Thoracic aorta (tissue), 2 donors: ENCODE measurements at regions not wholly inside any gene's neighbourhood (a gene's known extent, or its start where the extent isn't known, plus 50 kb on each side); places are given as distances from the start of the nearest gene placed in this dataset.
A peak's percentile ranks its signal among the peaks of the same experiment; 100 is the strongest.

Experiments
- ATAC-seq: fragments of 150-250 bp; one replicate; pipeline ENCODE4 v1.8.0; 2017; ENCODE audit warnings: low read depth; ENCODE audit not compliant: insufficient number of reproducible peaks, low FRiP score
- DNase-seq: peaks from one replicate; pipeline ENCODE4 v3.0.0-alpha.2; 2020; ENCODE audit warnings: low spot score
- H3K27ac ChIP-seq, 2 donors: fragments of 200-600 bp; sonication (generic); 1 replicate in 1 of 2; 2 replicates in 1 of 2; pipeline ENCODE4 v1.5.1; 2016; ENCODE audit warnings: mild to moderate bottlenecking in 2 of 2, moderate library complexity in 2 of 2
- H3K27me3 ChIP-seq: fragments of 200-600 bp; sonication (generic); replicated peaks from 2 replicates; pipeline ENCODE4 v1.6.0; 2016; ENCODE audit warnings: mild to moderate bottlenecking; ENCODE audit not compliant: insufficient read depth
- H3K36me3 ChIP-seq: fragments of 200-600 bp; sonication (generic); one replicate; pipeline ENCODE4 v1.5.1; 2016
- H3K4me1 ChIP-seq, 2 donors: fragments of 200-600 bp; sonication (generic); 1 replicate in 1 of 2; 2 replicates in 1 of 2; pipeline versions ENCODE4 v1.5.1 to v1.6.0; 2016; ENCODE audit warnings: low read depth in 2 of 2, mild to moderate bottlenecking in 1 of 2; ENCODE audit not compliant: control insufficient read depth in 1 of 2
- H3K4me3 ChIP-seq: fragments of 200-600 bp; sonication (generic); 2 replicates; pipeline ENCODE4 v1.5.1; 2016; ENCODE audit warnings: mild to moderate bottlenecking
- H3K9me3 ChIP-seq: fragments of 200-600 bp; sonication (generic); 2 replicates; pipeline ENCODE4 v1.5.1; 2016
- TF ChIP-seq, protein P1 (sequence below): fragments of 200-600 bp; sonication (generic); IDR thresholded peaks from one replicate; pipeline ENCODE4 v1.5.1; 2019; ENCODE audit warnings: antibody characterized with exemption

DNA sequence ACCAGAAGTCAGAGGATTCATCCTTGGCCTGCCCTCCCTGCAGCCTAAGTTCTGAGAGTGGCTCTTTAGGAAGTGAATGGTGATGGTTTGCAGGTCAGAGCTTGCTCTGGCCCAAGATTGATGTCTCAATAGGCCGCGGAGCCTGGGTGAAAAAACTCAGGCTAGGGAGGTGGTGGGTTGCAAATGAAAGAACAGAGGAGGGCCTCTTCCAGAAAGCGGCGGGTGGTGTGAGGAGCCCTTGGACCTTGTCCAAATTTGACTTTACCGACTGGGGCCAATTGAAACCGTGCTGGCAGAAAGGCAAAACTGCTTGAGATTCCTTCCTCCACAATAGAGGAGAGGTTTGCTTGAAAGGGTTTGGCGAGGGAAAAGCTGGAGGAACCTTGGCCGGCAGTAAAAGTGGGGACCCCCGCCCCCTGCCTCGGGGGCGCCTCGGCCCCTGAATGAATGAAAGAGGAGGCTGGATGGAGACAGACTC, 331.3 kb downstream of the SEC14L1 start:
- Histone ChIP-seq H3K36me3 (no peaks in the 10 kb centered on the region), H3K27me3 (no peaks in the 10 kb centered on the region), H3K4me1 (peaks cover 40 to 66% of the 10 kb centered on the region in 2 donors), H3K27ac (peak overlapping the region; percentile 42 to 53), H3K9me3 (no peaks in the 10 kb centered on the region), H3K4me3 (peak overlapping the region; percentile 22)
- DNase-seq (no peak), ATAC-seq (no peak)
- TF ChIP-seq, protein P1, sequence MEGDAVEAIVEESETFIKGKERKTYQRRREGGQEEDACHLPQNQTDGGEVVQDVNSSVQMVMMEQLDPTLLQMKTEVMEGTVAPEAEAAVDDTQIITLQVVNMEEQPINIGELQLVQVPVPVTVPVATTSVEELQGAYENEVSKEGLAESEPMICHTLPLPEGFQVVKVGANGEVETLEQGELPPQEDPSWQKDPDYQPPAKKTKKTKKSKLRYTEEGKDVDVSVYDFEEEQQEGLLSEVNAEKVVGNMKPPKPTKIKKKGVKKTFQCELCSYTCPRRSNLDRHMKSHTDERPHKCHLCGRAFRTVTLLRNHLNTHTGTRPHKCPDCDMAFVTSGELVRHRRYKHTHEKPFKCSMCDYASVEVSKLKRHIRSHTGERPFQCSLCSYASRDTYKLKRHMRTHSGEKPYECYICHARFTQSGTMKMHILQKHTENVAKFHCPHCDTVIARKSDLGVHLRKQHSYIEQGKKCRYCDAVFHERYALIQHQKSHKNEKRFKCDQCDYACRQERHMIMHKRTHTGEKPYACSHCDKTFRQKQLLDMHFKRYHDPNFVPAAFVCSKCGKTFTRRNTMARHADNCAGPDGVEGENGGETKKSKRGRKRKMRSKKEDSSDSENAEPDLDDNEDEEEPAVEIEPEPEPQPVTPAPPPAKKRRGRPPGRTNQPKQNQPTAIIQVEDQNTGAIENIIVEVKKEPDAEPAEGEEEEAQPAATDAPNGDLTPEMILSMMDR, result no peak

DNA sequence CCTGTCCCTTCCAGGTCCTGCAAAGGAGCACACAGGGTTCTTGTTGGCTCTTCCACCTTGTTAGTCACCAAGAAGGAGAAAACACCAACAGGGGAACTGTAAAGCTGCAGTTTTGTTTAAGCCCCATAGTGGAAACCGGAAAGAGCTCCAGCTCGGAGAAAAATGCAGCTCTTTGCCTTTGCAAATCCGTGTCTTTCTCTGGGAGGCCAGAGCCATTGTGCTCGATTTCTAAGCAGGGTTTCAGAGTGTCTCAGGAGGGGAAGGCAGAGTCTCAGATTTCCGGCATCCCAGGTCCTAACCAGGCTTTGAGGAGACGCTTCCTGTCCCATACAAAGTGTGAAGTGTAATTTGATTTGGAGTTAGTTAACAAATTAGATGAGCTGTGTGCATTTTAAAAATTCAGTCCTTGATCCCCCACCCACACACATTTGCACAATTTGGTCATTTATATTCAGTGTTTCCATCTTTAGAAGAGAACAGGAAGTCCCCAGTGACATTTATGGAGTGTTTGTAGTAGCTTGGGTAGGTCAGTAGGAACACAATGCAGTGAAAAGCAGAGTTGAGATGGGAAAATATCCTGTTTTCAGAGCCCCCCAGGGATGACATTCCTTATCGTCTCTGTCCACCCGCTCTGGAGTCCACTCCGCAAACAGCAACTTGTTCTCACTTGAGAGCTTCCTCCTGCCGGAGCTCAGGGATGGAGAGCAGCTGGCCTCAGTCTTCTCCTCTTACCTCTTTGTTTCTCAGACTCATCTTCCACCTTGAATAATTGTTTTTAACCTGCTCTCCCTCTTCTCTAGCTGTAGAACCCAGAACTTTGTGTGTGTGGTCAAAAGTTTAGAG, 331.9 kb downstream of the SEC14L1 start:
- H3K36me3 ChIP-seq, result no peaks in the 10 kb centered on the region
- peaks cover 43 to 72% of the 10 kb centered on the region in 2 donors for H3K4me1 ChIP-seq
- DNase-seq, result no peak
- H3K9me3 ChIP-seq, result no peaks in the 10 kb centered on the region
- H3K27ac ChIP-seq, result peak overlapping the region; percentile 42 to 53
- no peaks in the 10 kb centered on the region for H3K27me3 ChIP-seq
- TF ChIP-seq, protein P1, result no peak
- no peak for ATAC-seq
- peak overlapping the region; percentile 22 for H3K4me3 ChIP-seq

DNA sequence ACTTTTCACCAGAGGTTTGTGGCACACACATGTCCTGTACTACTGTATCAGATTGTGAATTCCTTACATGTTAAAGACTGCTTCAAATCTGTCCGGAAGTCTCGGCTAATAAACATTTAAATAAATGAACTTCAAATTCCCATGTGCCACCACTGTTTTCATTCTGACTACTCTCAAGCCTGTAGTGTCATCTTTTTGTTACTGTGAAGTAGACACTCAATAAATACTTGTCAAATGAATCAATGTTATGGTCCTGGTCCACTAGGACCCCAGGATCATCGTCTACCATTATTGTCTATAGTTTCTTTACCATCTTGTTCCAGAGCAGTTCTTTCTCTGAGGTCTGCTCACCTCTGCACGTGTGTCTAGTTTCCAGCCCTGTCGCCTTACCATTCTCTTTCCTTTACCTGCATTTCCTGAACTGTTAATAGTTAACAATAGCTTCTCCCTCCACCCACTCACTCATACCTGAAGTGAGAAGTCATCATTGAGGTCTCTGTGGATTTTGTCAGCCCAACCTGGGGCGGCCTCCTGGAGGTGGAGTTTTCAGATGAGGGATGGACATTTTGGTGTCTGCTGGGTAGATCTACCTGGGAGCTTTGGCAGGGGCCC, 333.0 kb downstream of the SEC14L1 start:
- TF ChIP-seq, protein P1, result no peak
- Histone ChIP-seq H3K27ac (no peak overlapping the region), H3K27me3 (no peaks in the 10 kb centered on the region), H3K4me3 (no peak overlapping the region), H3K4me1 (peaks cover 48 to 83% of the 10 kb centered on the region in 2 donors), H3K36me3 (no peaks in the 10 kb centered on the region), H3K9me3 (no peaks in the 10 kb centered on the region)
- DNase-seq (no peak), ATAC-seq (no peak)

DNA sequence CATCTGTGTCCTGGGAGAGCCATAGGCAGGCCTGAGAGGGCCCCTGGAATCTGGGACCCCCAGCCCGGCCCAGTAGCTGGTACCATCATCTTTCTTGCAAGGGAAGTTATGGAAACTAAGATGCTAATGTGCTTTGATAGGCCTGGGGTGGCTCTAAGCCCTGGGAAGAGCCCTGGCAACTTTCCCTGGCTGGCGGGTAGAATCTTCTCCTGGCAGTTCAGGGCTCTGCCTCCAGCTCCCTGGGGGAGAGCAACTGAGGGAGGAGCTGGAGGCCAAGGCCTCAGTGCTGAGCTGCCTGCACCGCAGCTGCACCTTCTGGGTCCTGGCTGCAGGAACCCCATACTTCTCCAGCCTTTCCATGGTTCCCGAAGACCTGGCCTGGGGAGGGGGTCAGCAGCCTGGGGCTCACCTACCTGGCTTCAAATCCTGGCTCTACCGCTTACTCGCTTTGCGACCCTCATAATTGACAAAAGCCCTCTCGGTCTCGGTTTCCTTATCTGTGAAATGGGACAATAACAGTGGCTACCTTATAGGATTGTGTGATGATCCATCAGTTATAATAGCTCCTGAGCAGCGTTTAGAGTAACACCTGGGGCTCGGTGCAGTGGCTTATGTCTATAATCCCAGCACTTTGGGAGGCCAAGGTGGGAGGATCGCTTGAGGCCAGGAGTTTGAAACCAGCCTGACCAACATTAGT, 333.7 kb downstream of the SEC14L1 start:
- H3K27ac ChIP-seq, result no peak overlapping the region
- peaks cover 48 to 88% of the 10 kb centered on the region in 2 donors for H3K4me1 ChIP-seq
- DNase-seq (no peak), ATAC-seq (no peak)
- H3K9me3 ChIP-seq, result no peaks in the 10 kb centered on the region
- no peaks in the 10 kb centered on the region for H3K36me3 ChIP-seq
- TF ChIP-seq, protein P1, result no peak
- no peaks in the 10 kb centered on the region for H3K27me3 ChIP-seq
- no peak overlapping the region for H3K4me3 ChIP-seq
